MM.1S (cell line): ENCODE measurements at regions not wholly inside any gene's neighbourhood (a gene's known extent, or its start where the extent isn't known, plus 50 kb on each side); places are given as distances from the start of the nearest gene placed in this dataset.

Experiments used
- DNase-seq: peaks from one replicate; pipeline ENCODE4 v3.0.0-alpha.2; 2015
- H2AFZ ChIP-seq: fragments of 300-600 bp; sonication (generic); 2 replicates; pipeline ENCODE4 v1.6.0; 2016; ENCODE audit warnings: antibody characterized with exemption, low read length
- H3F3A ChIP-seq: fragments of 300-600 bp; sonication (generic); 2 replicates; pipeline ENCODE4 v1.6.1; 2016; ENCODE audit warnings: mild to moderate bottlenecking, antibody characterized with exemption, low read length, moderate library complexity, mixed read lengths; ENCODE audit not compliant: insufficient read depth
- H3K27ac ChIP-seq: fragments of 300-600 bp; sonication (generic); 2 replicates; pipeline ENCODE4 v1.5.1; 2016; ENCODE audit warnings: mild to moderate bottlenecking, low read length
- H3K27me3 ChIP-seq: fragments of 300-600 bp; sonication (generic); replicated peaks from 2 replicates; pipeline ENCODE4 v1.6.0; 2016; ENCODE audit warnings: low read length; ENCODE audit not compliant: insufficient read depth
- H3K36me3 ChIP-seq: fragments of 300-600 bp; sonication (generic); replicated peaks from 2 replicates; pipeline ENCODE4 v1.6.1; 2016; ENCODE audit warnings: mild to moderate bottlenecking, low read length, mixed read lengths; ENCODE audit not compliant: insufficient read depth
- H3K4me1 ChIP-seq: fragments of 300-600 bp; sonication (generic); 2 replicates; pipeline ENCODE4 v1.6.1; 2016; ENCODE audit warnings: low read length, mixed read lengths
- H3K4me2 ChIP-seq: fragments of 300-600 bp; sonication (generic); 2 replicates; pipeline ENCODE4 v1.6.0; 2016; ENCODE audit warnings: low read depth, low read length
- H3K4me3 ChIP-seq: fragments of 300-600 bp; sonication (generic); 2 replicates; pipeline ENCODE4 v1.5.1; 2016; ENCODE audit warnings: low read length, mixed read lengths
- H3K79me2 ChIP-seq: fragments of 300-600 bp; sonication (generic); 2 replicates; pipeline ENCODE4 v1.6.1; 2016; ENCODE audit warnings: mixed run types, low read length, mixed read lengths
- H3K9ac ChIP-seq: fragments of 300-600 bp; sonication (generic); 2 replicates; pipeline ENCODE4 v1.6.1; 2016; ENCODE audit warnings: low read length, mixed read lengths
- H3K9me2 ChIP-seq: fragments of 300-600 bp; sonication (generic); replicated peaks from 2 replicates; pipeline ENCODE4 v1.6.1; 2016; ENCODE audit warnings: mild to moderate bottlenecking, low read length, mixed read lengths; ENCODE audit not compliant: insufficient read depth
- H3K9me3 ChIP-seq: fragments of 300-600 bp; sonication (generic); replicated peaks from 2 replicates; pipeline ENCODE4 v1.6.1; 2016; ENCODE audit warnings: mild to moderate bottlenecking, low read length, mixed read lengths; ENCODE audit not compliant: insufficient read depth
- H4K20me1 ChIP-seq: fragments of 300-600 bp; sonication (generic); 2 replicates; pipeline ENCODE4 v1.6.1; 2016; ENCODE audit warnings: mild to moderate bottlenecking, low read length, moderate library complexity, mixed read lengths; ENCODE audit not compliant: insufficient read depth
- EZH2 ChIP-seq: fragments of 300-600 bp; sonication (generic); optimal IDR thresholded peaks from 2 replicates; pipeline ENCODE3; 2017; ENCODE audit warnings: low read depth, mild to moderate bottlenecking, antibody characterized with exemption, low read length, mixed read lengths
- EZH2phosphoT487 ChIP-seq: fragments of 300-600 bp; sonication (generic); IDR thresholded peaks from 2 replicates; pipeline ENCODE4 v1.6.1; 2018; ENCODE audit warnings: antibody characterized with exemption, low read length
- TF ChIP-seq, protein P1 (sequence below): fragments of 300-600 bp; sonication (generic); IDR thresholded peaks from 2 replicates; pipeline ENCODE4 v1.5.1; 2016; ENCODE audit warnings: antibody characterized with exemption, low read length, mixed read lengths

DNA sequence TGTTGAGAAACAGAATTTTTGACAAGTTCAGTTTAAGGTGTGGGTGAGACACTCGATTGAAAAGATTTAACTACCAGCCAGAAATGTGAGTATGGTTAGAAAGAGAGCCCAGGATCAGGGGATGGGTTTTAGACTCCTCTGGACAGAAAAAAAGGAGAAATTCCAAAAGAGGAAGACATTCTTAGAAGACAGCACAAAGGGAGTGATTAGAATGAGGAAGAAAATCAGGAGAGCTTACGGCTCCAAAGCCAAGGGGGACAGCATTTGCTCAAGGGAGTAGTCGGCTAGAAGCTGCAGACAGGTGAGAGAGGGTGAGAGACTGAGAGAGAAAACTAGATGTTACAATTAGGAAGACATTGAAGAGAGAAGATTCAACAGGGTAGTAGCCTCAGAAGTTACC is 166.1 kb downstream of the ADAMTS15 start:
- no peak overlapping the region for H2AFZ ChIP-seq
- H3K9me3 ChIP-seq, result no peaks in the 10 kb centered on the region
- H3K9me2 ChIP-seq, result no peaks in the 10 kb centered on the region
- no peak overlapping the region for H3K4me3 ChIP-seq
- no peak overlapping the region for H3K4me2 ChIP-seq
- TF ChIP-seq, protein P1, sequence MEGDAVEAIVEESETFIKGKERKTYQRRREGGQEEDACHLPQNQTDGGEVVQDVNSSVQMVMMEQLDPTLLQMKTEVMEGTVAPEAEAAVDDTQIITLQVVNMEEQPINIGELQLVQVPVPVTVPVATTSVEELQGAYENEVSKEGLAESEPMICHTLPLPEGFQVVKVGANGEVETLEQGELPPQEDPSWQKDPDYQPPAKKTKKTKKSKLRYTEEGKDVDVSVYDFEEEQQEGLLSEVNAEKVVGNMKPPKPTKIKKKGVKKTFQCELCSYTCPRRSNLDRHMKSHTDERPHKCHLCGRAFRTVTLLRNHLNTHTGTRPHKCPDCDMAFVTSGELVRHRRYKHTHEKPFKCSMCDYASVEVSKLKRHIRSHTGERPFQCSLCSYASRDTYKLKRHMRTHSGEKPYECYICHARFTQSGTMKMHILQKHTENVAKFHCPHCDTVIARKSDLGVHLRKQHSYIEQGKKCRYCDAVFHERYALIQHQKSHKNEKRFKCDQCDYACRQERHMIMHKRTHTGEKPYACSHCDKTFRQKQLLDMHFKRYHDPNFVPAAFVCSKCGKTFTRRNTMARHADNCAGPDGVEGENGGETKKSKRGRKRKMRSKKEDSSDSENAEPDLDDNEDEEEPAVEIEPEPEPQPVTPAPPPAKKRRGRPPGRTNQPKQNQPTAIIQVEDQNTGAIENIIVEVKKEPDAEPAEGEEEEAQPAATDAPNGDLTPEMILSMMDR, result no peak
- no peak for TF ChIP-seq EZH2phosphoT487
- TF ChIP-seq EZH2, result no peak
- H3K27ac ChIP-seq, result no peak overlapping the region
- DNase-seq, result no peak
- H3K36me3 ChIP-seq, result no peaks in the 10 kb centered on the region
- no peaks in the 10 kb centered on the region for H4K20me1 ChIP-seq
- no peak overlapping the region for H3K9ac ChIP-seq
- no peaks in the 10 kb centered on the region for H3F3A ChIP-seq
- no peaks in the 10 kb centered on the region for H3K79me2 ChIP-seq
- no peaks in the 10 kb centered on the region for H3K27me3 ChIP-seq
- H3K4me1 ChIP-seq, result peaks cover 26% of the 10 kb centered on the region

DNA sequence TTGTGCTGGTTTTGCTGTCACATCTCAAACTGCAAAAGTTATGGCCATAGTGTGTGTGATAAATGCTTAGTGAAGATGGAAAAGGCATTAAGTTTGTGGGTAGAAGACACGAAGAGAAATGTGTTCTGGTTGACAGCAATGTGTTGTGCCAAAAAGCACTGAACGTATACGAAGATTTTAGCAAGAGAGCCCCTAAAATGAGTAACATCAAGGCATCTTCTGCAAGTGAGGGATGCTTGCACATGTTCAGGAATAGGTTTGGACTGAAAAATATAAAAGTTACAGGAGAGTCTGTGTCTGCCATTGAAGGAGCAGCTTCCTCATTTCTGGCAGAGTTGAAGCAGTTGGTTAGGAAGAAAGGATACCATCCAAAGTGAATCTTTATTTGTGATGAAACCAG is 167.1 kb downstream of the ADAMTS15 start:
- H2AFZ ChIP-seq, result no peak overlapping the region
- no peak for TF ChIP-seq EZH2
- TF ChIP-seq, protein P1, result no peak
- no peak for TF ChIP-seq EZH2phosphoT487
- no peaks in the 10 kb centered on the region for H3K9me2 ChIP-seq
- H3K27me3 ChIP-seq, result no peaks in the 10 kb centered on the region
- H3K4me1 ChIP-seq, result peaks cover 26% of the 10 kb centered on the region
- H3K4me2 ChIP-seq, result no peak overlapping the region
- no peaks in the 10 kb centered on the region for H3F3A ChIP-seq
- no peak overlapping the region for H3K4me3 ChIP-seq
- H3K79me2 ChIP-seq, result no peaks in the 10 kb centered on the region
- no peaks in the 10 kb centered on the region for H3K36me3 ChIP-seq
- no peak for DNase-seq
- H4K20me1 ChIP-seq, result no peaks in the 10 kb centered on the region
- H3K9me3 ChIP-seq, result no peaks in the 10 kb centered on the region
- no peak overlapping the region for H3K9ac ChIP-seq
- no peak overlapping the region for H3K27ac ChIP-seq

DNA sequence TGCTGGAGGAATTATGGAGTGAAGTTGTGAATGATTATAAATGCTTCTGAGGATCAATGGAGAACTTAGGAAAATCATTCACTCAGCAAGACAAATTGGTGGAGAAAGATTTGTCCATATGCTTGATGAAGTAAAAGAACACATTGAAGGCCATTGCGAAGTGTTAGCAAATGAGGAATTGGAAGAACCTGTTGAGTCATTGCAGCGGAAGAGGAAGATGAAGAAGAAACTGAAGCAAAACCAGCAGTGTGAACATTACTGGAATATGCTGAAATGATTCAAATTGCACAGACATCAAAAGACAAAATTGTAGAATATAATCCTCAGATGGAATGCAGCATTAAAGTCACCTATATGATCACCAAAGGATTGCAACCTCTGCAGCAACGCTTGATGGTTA is 168.1 kb downstream of the ADAMTS15 start:
- no peak for TF ChIP-seq EZH2
- TF ChIP-seq, protein P1, result no peak
- no peak for TF ChIP-seq EZH2phosphoT487
- no peak overlapping the region for H3K4me2 ChIP-seq
- peaks cover 20% of the 10 kb centered on the region for H3K4me1 ChIP-seq
- no peaks in the 10 kb centered on the region for H3K9me2 ChIP-seq
- H3K9me3 ChIP-seq, result no peaks in the 10 kb centered on the region
- H3F3A ChIP-seq, result no peaks in the 10 kb centered on the region
- H3K27ac ChIP-seq, result no peak overlapping the region
- DNase-seq, result no peak
- no peaks in the 10 kb centered on the region for H3K79me2 ChIP-seq
- H3K27me3 ChIP-seq, result no peaks in the 10 kb centered on the region
- no peaks in the 10 kb centered on the region for H3K36me3 ChIP-seq
- H2AFZ ChIP-seq, result no peak overlapping the region
- H3K4me3 ChIP-seq, result no peak overlapping the region
- H4K20me1 ChIP-seq, result no peaks in the 10 kb centered on the region
- H3K9ac ChIP-seq, result no peak overlapping the region

DNA sequence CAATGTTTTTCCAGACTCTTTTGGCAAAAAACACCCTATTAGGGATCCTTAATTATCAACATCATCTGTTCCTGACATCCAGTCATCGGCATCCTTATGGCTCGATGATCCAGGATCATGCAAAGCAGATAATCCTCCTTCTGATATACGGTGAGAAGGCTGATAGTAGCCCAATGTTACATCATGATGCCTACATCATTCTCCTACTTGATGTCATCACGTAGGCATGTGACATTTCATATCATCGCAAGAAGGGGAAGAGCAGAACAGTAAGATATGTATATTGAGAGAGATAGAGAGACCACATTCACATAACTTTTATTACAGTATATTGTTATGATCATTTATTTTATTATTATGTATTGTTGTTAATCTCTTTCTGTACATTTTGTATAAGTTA is 168.6 kb downstream of the ADAMTS15 start:
- Histone ChIP-seq H3K9me3 (no peaks in the 10 kb centered on the region), H3K79me2 (no peaks in the 10 kb centered on the region), H3K4me3 (no peak overlapping the region), H2AFZ (no peak overlapping the region), H3K27ac (no peak overlapping the region), H3K27me3 (no peaks in the 10 kb centered on the region), H3K9me2 (no peaks in the 10 kb centered on the region), H3K9ac (no peak overlapping the region), H3F3A (no peaks in the 10 kb centered on the region), H4K20me1 (no peaks in the 10 kb centered on the region), H3K4me1 (peaks cover 15% of the 10 kb centered on the region), H3K4me2 (no peak overlapping the region), H3K36me3 (no peaks in the 10 kb centered on the region)
- TF ChIP-seq EZH2phosphoT487 (no peak), EZH2 (no peak)
- TF ChIP-seq, protein P1, result no peak
- no peak for DNase-seq
